GM12874 (cell line): ENCODE measurements at regions not wholly inside any gene's neighbourhood (a gene's known extent, or its start where the extent isn't known, plus 50 kb on each side); places are given as distances from the start of the nearest gene placed in this dataset.

Experiments used
- TF ChIP-seq, protein P1 (sequence below): IDR thresholded peaks from 2 replicates; pipeline ENCODE4 v1.5.1; 2011; ENCODE audit warnings: low read depth, mild to moderate bottlenecking, control low read depth, low read length, moderate library complexity; ENCODE audit not compliant: insufficient read depth

DNA sequence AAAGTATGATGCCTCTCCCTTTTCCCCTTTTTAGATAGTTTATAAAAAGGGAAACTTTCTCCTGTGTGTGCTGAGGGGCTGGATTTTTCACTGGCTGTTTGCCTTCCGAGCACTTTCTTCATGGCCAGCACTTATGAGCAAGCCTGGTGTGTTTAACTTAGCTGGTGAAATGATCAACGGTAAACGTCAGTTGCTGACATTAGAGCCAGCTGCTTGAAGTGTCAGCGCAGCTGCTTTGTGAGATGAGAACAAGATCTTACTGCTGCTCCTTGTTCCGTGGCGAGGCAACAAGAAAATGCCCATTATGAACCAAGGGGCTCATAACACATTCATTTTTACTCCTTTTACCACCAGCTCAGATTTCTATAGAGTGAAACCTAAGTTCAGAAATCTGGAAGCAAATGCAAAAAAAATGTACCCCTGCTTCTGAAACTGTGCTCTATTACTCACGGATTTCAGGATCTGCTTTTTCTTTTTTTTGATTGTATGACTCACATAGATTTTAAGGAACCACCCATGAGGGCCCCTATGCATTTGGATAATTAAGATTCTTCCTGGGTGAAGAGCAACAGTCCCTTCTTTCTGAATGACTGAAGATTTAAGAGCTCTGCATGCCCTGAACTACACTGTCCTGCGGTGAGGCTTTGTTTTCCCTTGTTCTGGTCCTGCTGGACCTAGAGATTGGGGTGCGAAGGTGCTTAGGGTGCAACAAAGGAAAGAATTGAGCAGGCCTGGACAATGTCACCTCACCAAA lies 74.3 kb upstream of the CPM start:
- TF ChIP-seq, protein P1, sequence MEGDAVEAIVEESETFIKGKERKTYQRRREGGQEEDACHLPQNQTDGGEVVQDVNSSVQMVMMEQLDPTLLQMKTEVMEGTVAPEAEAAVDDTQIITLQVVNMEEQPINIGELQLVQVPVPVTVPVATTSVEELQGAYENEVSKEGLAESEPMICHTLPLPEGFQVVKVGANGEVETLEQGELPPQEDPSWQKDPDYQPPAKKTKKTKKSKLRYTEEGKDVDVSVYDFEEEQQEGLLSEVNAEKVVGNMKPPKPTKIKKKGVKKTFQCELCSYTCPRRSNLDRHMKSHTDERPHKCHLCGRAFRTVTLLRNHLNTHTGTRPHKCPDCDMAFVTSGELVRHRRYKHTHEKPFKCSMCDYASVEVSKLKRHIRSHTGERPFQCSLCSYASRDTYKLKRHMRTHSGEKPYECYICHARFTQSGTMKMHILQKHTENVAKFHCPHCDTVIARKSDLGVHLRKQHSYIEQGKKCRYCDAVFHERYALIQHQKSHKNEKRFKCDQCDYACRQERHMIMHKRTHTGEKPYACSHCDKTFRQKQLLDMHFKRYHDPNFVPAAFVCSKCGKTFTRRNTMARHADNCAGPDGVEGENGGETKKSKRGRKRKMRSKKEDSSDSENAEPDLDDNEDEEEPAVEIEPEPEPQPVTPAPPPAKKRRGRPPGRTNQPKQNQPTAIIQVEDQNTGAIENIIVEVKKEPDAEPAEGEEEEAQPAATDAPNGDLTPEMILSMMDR: no peak

DNA sequence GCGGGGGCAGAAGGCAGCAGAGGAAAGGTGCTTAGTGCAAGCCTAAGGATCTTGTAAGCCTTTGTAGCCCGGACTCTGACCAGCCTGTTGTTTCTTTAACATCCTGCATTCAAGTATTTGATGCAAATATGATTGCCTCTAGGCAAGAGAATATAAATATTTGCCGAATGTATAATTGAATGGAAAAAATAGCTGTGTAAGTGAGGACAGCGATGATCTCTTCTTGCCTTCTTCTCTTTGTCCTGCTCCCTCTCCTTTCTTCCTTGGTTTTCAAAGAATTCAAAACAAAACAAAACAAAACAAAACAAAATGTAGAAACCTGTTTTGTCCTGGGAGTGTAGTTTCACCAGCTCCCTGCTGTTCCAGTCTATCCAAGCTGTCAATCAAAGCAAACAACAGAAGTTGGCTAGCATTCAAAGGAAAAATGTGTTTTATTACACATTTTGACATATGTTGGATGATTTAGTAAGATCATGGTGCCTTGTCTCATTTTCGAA lies 74.9 kb upstream of the CPM start:
- TF ChIP-seq, protein P1: no peak

DNA sequence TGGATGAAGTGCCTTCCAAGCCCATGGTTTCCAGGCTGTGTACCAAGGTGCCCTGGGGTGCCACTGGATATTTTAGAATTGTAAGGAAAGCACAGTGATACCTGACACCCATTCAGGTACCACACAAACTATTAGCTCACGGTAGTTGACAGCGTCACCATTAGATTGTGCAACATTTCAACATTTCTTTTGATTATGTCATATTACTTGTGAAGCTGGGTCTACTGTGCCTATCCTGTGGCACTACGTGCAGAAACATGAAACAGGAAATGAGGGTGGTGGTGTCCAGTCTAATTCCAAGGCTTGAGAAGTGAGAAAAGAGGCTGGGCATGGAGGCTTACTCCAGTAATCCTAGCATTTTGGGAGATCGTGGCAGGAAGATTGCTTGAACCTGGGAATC lies 75.5 kb upstream of the CPM start:
- TF ChIP-seq, protein P1: no peak

DNA sequence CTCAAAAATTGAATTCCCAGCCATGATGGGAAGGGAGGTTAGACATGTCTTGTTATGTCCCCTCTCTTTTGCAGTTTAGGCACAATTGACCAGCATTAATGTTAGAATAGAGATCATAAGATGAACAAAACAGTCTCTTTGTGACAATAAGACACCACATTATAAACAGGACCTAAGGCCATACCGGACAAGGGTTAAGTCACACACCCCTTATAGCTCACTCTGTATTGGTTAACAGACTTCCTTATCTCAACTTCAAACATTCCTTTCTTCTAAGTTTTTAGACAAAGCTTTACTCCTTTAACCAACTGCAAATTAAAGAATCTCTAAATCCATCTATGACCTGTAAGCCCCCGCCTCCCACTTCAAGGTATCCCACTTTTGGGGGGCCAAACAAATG lies 81.1 kb upstream of the CPM start:
- TF ChIP-seq, protein P1: no peak

DNA sequence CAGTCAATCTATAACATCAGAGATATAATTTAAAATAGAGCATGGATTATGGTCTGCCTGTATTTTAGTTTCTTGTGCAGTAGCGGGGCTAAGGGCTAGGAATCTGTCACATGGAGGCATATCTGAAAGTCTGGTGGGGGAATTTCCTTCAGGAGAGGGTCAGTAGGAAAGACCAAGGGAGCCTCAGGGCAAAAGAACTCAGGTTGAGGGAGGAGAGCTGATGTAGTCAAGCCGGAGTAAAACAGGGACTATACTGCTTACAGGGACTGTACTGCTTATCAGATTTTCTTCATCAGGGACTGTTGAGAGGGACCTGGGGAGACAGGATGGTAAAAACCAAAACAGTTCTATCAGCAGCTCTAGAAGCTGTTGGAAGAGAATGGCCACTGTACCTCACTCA lies 82.0 kb upstream of the CPM start:
- TF ChIP-seq, protein P1: no peak

DNA sequence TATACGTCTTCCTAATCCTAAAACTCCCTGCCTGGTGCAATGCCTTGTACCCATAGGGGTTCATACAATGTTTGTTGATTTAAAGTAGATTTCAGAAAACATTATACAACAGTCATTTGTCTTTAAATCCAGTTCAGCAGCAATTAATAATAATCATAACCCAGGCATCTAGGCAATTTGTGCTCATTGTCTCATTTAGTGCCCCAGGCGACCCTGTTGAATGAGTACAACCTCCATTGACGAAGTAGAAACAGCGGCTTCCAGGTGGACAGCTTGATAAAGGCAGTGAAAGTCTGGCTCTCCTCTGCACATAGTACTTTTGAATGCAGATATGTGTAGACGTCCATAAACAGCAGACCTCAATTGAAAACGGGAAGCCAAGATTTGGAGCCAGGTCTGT lies 82.9 kb upstream of the CPM start:
- TF ChIP-seq, protein P1: no peak

DNA sequence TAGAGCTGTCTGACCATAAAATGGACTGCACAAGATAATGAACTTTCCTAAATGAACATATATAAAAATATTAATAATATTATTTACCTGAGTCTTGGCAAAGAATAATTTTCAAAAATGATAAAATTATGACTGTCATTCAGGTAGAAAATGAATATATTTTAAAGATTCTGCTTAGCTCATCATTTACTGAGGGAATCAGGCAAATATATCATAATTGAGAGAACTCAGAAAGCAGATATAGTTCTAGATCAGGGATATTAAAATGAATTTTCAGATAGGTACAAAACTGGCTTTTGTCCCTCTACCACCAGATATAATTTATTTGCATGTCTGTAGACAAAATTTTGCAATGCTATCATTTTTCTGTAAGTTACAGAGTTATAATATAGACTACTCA lies 86.1 kb upstream of the CPM start:
- TF ChIP-seq, protein P1: no peak
